H1 (cell line): ENCODE measurements at regions not wholly inside any gene's neighbourhood (a gene's known extent, or its start where the extent isn't known, plus 50 kb on each side); places are given as distances from the start of the nearest gene placed in this dataset.

Experiments
- CTCF ChIA-PET: fragments of 300-600 bp; sonication (Branson Sonifier 250); formaldehyde crosslinking; loops from one replicate; lab custom pipeline; 2021; ENCODE audit not compliant: partially characterized antibody; lab: Charles Lee
- POLR2A ChIA-PET: fragments of 300-600 bp; sonication (Branson Sonifier 250); formaldehyde crosslinking; loops from one replicate; lab custom pipeline; 2021; ENCODE audit warnings: inconsistent platforms; ENCODE audit not compliant: partially characterized antibody; lab: Charles Lee
- DNase-seq, 2 experiments: peaks; one replicate each; pipeline versions ENCODE4 v3.0.0 to v3.0.0-alpha.2; 2010 to 2022; ENCODE audit warnings: low spot score in 2 of 2, low read depth in 1 of 2, mixed read lengths in 1 of 2
- FAIRE-seq: peaks from 2 replicates; lab custom pipeline; 2011; peaks lifted over from hg19 to GRCh38; lab: Jason Lieb, UNC
- H2AFZ ChIP-seq: 2 replicates; pipeline ENCODE4 v1.8.1; 2012; ENCODE audit warnings: low read length, inconsistent platforms
- H2AK5ac ChIP-seq: 2 replicates; pipeline ENCODE4 v1.6.1; 2013; ENCODE audit warnings: low read depth, low read length
- H2BK120ac ChIP-seq: replicated peaks from 2 replicates; pipeline ENCODE3; 2013; ENCODE audit warnings: low read depth, low read length, inconsistent platforms
- H2BK12ac ChIP-seq: 2 replicates; pipeline ENCODE4 v1.6.1; 2013; ENCODE audit warnings: low read depth, low read length
- H2BK15ac ChIP-seq: 2 replicates; pipeline ENCODE4 v1.6.1; 2013; ENCODE audit warnings: low read length
- H2BK20ac ChIP-seq: 2 replicates; pipeline ENCODE4 v1.6.1; 2013; ENCODE audit warnings: low read length
- H2BK5ac ChIP-seq: 2 replicates; pipeline ENCODE4 v1.6.1; 2013; ENCODE audit warnings: low read depth, low read length
- H3K14ac ChIP-seq: 2 replicates; pipeline ENCODE4 v1.6.1; 2013; ENCODE audit warnings: inconsistent platforms; ENCODE audit not compliant: insufficient read length
- H3K18ac ChIP-seq: 2 replicates; pipeline ENCODE4 v1.6.1; 2013; ENCODE audit warnings: low read length; ENCODE audit errors: extremely low read depth
- H3K23ac ChIP-seq: 2 replicates; pipeline ENCODE4 v1.6.1; 2013; ENCODE audit warnings: inconsistent platforms; ENCODE audit not compliant: insufficient read length
- H3K23me2 ChIP-seq: 2 replicates; pipeline ENCODE4 v1.6.1; 2013; ENCODE audit warnings: low read depth, low read length
- H3K27ac ChIP-seq: 2 replicates; pipeline ENCODE4 v1.6.1; 2011; ENCODE audit warnings: low read depth, low read length, inconsistent platforms
- H3K27me3 ChIP-seq, 4 experiments: replicated peaks in 1 of 4; 1 replicate in 1 of 4; 2 replicates in 3 of 4; pipeline versions ENCODE4 v1.6.1 to v1.8.1; 2011 to 2013; ENCODE audit warnings: low read length in 3 of 4, mild to moderate bottlenecking in 3 of 4, inconsistent platforms in 2 of 4, mixed read lengths in 2 of 4, moderate library complexity in 1 of 4; ENCODE audit not compliant: control insufficient read depth in 3 of 4, insufficient read depth in 3 of 4; ENCODE audit errors: extremely low read depth in 1 of 4
- H3K36me3 ChIP-seq, 4 experiments: 2 replicates each; pipeline versions ENCODE4 v1.6.1 to v1.8.1; 2011 to 2013; ENCODE audit warnings: mild to moderate bottlenecking in 4 of 4, low read length in 3 of 4, moderate library complexity in 2 of 4, control low read depth in 1 of 4, inconsistent platforms in 1 of 4; ENCODE audit not compliant: insufficient read depth in 4 of 4, control insufficient read depth in 2 of 4
- H3K4ac ChIP-seq: replicated peaks from 2 replicates; pipeline ENCODE3; 2013; ENCODE audit warnings: low read length, low read depth, mixed read lengths, inconsistent platforms; ENCODE audit not compliant: insufficient read length
- H3K4me1 ChIP-seq, 4 experiments: replicated peaks in 1 of 4; 1 replicate in 1 of 4; 2 replicates in 3 of 4; pipeline versions ENCODE4 v1.6.1 to v1.8.1; 2011 to 2013; ENCODE audit warnings: low read length in 3 of 4, inconsistent platforms in 2 of 4, mixed read lengths in 1 of 4; ENCODE audit not compliant: insufficient read depth in 4 of 4, control insufficient read depth in 3 of 4
- H3K4me2 ChIP-seq, 2 experiments: 2 replicates each; pipeline versions ENCODE4 v1.6.1 to v1.8.1; 2011 to 2013; ENCODE audit warnings: low read depth in 2 of 2, low read length in 2 of 2, control low read depth in 1 of 2, inconsistent platforms in 1 of 2, mild to moderate bottlenecking in 1 of 2; ENCODE audit not compliant: insufficient read depth in 1 of 2
- H3K4me3 ChIP-seq, 4 experiments: fragments of 200-600, 300-600 bp in 1 of 4; sonication (generic), shearing (Covaris generic), sonication (Bioruptor Twin) in 1 of 4; 2 replicates each; pipeline versions ENCODE4 v1.5.1 to v1.8.1; 2011 to 2016; ENCODE audit warnings: low read length in 4 of 4, low read depth in 3 of 4, control low read depth in 2 of 4, inconsistent platforms in 2 of 4, mild to moderate bottlenecking in 2 of 4, mixed read lengths in 1 of 4, moderate library complexity in 1 of 4; ENCODE audit not compliant: insufficient read depth in 2 of 4; ENCODE audit errors: extremely low read depth in 1 of 4
- H3K56ac ChIP-seq: replicated peaks from 2 replicates; pipeline ENCODE3; 2013; ENCODE audit warnings: low read depth, mild to moderate bottlenecking, mixed read lengths, low read length, inconsistent platforms; ENCODE audit not compliant: insufficient read length
- H3K79me1 ChIP-seq: 2 replicates; pipeline ENCODE4 v1.6.1; 2013; ENCODE audit warnings: low read depth, low read length, control low read depth
- H3K79me2 ChIP-seq, 2 experiments: 2 replicates each; pipeline versions ENCODE4 v1.6.1 to v1.8.1; 2012 to 2013; ENCODE audit warnings: low read length in 2 of 2, mild to moderate bottlenecking in 2 of 2, inconsistent platforms in 1 of 2; ENCODE audit not compliant: insufficient read depth in 2 of 2, control insufficient read depth in 1 of 2
- H3K9ac ChIP-seq, 4 experiments: replicated peaks in 1 of 4; 1 replicate in 1 of 4; 2 replicates in 3 of 4; pipeline versions ENCODE4 v1.6.1 to v1.8.1; 2011 to 2013; ENCODE audit warnings: low read depth in 3 of 4, low read length in 3 of 4, control low read depth in 2 of 4, mild to moderate bottlenecking in 2 of 4, moderate library complexity in 2 of 4, inconsistent platforms in 1 of 4; ENCODE audit errors: extremely low read depth in 1 of 4
- H3K9me3 ChIP-seq, 2 experiments: 2 replicates each; pipeline versions ENCODE4 v1.6.1 to v1.8.1; 2012 to 2013; ENCODE audit warnings: mild to moderate bottlenecking in 2 of 2, moderate library complexity in 2 of 2, control low read depth in 1 of 2, inconsistent platforms in 1 of 2, low read depth in 1 of 2, low read length in 1 of 2, mixed read lengths in 1 of 2; ENCODE audit not compliant: insufficient read depth in 2 of 2
- H4K20me1 ChIP-seq, 2 experiments: replicated peaks in 1 of 2; 2 replicates each; pipeline versions ENCODE3 to v1.8.1; 2011 to 2013; ENCODE audit warnings: inconsistent platforms in 2 of 2, low read length in 2 of 2, mild to moderate bottlenecking in 1 of 2; ENCODE audit not compliant: insufficient read depth in 2 of 2, control insufficient read depth in 1 of 2
- H4K5ac ChIP-seq: 2 replicates; pipeline ENCODE4 v1.6.1; 2013; ENCODE audit warnings: low read length, low read depth, mixed read lengths, inconsistent platforms; ENCODE audit not compliant: insufficient read length
- H4K8ac ChIP-seq: 2 replicates; pipeline ENCODE4 v1.8.0; 2013; ENCODE audit warnings: mild to moderate bottlenecking, moderate library complexity, low read length, inconsistent platforms; ENCODE audit not compliant: insufficient read depth; ENCODE audit errors: extremely low read depth
- H4K91ac ChIP-seq: replicated peaks from 2 replicates; pipeline ENCODE3; 2013; ENCODE audit warnings: low read length, mixed read lengths, inconsistent platforms; ENCODE audit not compliant: insufficient read length
- BACH1 ChIP-seq: IDR thresholded peaks from 2 replicates; pipeline ENCODE4 v1.6.1; 2012; ENCODE audit warnings: low read length, improper control_type of control experiment
- CREB1 ChIP-seq: IDR thresholded peaks from 2 replicates; pipeline ENCODE4 v1.6.1; 2012; ENCODE audit warnings: inconsistent platforms
- FOSL1 ChIP-seq: IDR thresholded peaks from 2 replicates; pipeline ENCODE4 v1.6.1; 2011; ENCODE audit warnings: mild to moderate bottlenecking, low read depth, low read length, moderate library complexity; ENCODE audit not compliant: insufficient read depth
- GABPA ChIP-seq: IDR thresholded peaks from 2 replicates; pipeline ENCODE4 v1.6.1; 2011; ENCODE audit warnings: mild to moderate bottlenecking, low read length, moderate library complexity, borderline replicate concordance; ENCODE audit not compliant: insufficient read depth
- POLR2A ChIP-seq, 2 experiments: IDR thresholded peaks; 1 replicate in 1 of 2; 2 replicates in 1 of 2; pipeline ENCODE4 v1.6.1; 2011; ENCODE audit warnings: low read depth in 2 of 2, low read length in 2 of 2, mild to moderate bottlenecking in 2 of 2; ENCODE audit errors: control extremely low read depth in 1 of 2
- SAP30 ChIP-seq: fragments of 300-600 bp; sonication (generic); IDR thresholded peaks from 2 replicates; pipeline ENCODE4 v1.7.1; 2012; ENCODE audit warnings: low read length, moderate library complexity, mild to moderate bottlenecking, inconsistent platforms; ENCODE audit not compliant: insufficient read depth, insufficient replicate concordance
- SP1 ChIP-seq: IDR thresholded peaks from 2 replicates; pipeline ENCODE4 v1.6.1; 2011; ENCODE audit warnings: low read depth, low read length
- WGBS, 2 experiments: shearing (Covaris generic) in 1 of 2; methylation state at CpG; one replicate each; pipeline versions ENCODE4 v1.1.6 to v1.1.7; 2013 to 2015; ENCODE audit warnings: low lambda C conversion rate in 2 of 2, mixed read lengths in 2 of 2, inconsistent platforms in 1 of 2, low coverage in 1 of 2, missing lambda C conversion rate in 1 of 2; ENCODE audit not compliant: insufficient replicate concordance in 2 of 2, insufficient coverage in 1 of 2, insufficient read length in 1 of 2; ENCODE audit errors: extremely low coverage in 1 of 2, missing lambda C conversion rate in 1 of 2; 5-methylcytosine and 5-hydroxymethylcytosine counted together

GRCh38 chr6:113380591-113380990, 476.6 kb upstream of the MARCKS start:
- no peak overlapping the region for H2BK20ac ChIP-seq
- no peaks in the 10 kb centered on the region for H3K79me2 ChIP-seq
- H3K23me2 ChIP-seq = no peaks in the 10 kb centered on the region
- no peak overlapping the region for H4K8ac ChIP-seq
- FAIRE-seq (peak; percentile 42), DNase-seq (no peak)
- no peak overlapping the region for H3K14ac ChIP-seq
- no peak overlapping the region for H3K27ac ChIP-seq
- H2AFZ ChIP-seq = no peak overlapping the region
- no peaks in the 10 kb centered on the region for H3K9me3 ChIP-seq
- no peaks in the 10 kb centered on the region for H3K27me3 ChIP-seq
- no peaks in the 10 kb centered on the region for H3K36me3 ChIP-seq
- no peak overlapping the region for H3K56ac ChIP-seq
- H2BK15ac ChIP-seq = no peak overlapping the region
- POLR2A ChIA-PET = no interaction called here
- WGBS, 2 experiments = 91% methylated on average over 3 of the region's 3 CpGs; no CpG with 5 or more reads in 1 of the 2 experiments
- no peaks in the 10 kb centered on the region for H3K79me1 ChIP-seq
- no peak overlapping the region for H3K9ac ChIP-seq
- H3K4me3 ChIP-seq = no peak overlapping the region
- H2BK120ac ChIP-seq = no peak overlapping the region
- no peak overlapping the region for H3K4me2 ChIP-seq
- no peak overlapping the region for H3K4ac ChIP-seq
- no peaks in the 10 kb centered on the region for H3K4me1 ChIP-seq
- no peak overlapping the region for H4K5ac ChIP-seq
- H4K20me1 ChIP-seq = no peaks in the 10 kb centered on the region
- no peak overlapping the region for H3K23ac ChIP-seq
- H2AK5ac ChIP-seq = no peak overlapping the region
- CTCF ChIA-PET = no interaction called here
- H2BK12ac ChIP-seq = no peak overlapping the region
- H3K18ac ChIP-seq = no peak overlapping the region
- H2BK5ac ChIP-seq = no peak overlapping the region
- H4K91ac ChIP-seq = no peak overlapping the region
- TF ChIP-seq BACH1 (no peak), CREB1 (no peak), SAP30 (no peak), FOSL1 (no peak), POLR2A (IDR thresholded peaks at IDR 0.05; ENCODE audit: control extremely low read depth in 1 of 2, low read depth in 2 of 2, low read length in 2 of 2) (no peak), SP1 (no peak), GABPA (no peak)
